RCC 7860 (cell line): ENCODE measurements at regions not wholly inside any gene's neighbourhood (a gene's known extent, or its start where the extent isn't known, plus 50 kb on each side); places are given as distances from the start of the nearest gene placed in this dataset.
"Not testable (repeated sequence)": the region's sequence is repeated elsewhere in the genome, so short reads cannot be mapped to it uniquely, and the experiment has no call there.

Source experiments
- DNase-seq: peaks from one replicate; pipeline ENCODE4 v3.0.0-alpha.2; 2015; ENCODE audit warnings: low spot score
- FAIRE-seq: peaks from 2 replicates; lab custom pipeline; 2012; peaks lifted over from hg19 to GRCh38; lab: Jason Lieb, UNC

GRCh38 chrX:122134291-122134690 lies 1049.8 kb upstream of the GRIA3 start:
- FAIRE-seq (no peak), DNase-seq (no peak)

DNA sequence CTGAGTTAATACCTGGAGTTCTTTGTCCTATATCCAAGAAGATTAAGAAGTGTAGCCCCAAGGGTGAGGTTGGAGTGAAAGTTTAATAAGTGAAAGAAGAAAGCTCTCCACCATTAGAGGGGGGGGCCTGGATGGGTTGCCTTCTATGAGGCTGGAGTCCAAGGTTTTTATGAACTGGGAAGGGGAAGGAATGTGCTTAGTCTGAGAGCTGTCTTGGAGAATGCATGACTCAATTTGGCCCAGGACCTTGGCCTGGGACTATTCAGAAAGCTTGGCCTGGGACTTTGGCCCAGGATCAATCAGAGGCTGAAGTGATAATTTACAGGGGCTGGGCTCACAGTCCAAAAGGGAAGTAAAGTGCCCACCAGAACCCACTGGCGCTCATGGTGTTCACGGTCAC lies 1049.0 kb upstream of the GRIA3 start:
- DNase-seq (no peak), FAIRE-seq (no peak)

GRCh38 chrX:122140219-122140618 lies 1043.9 kb upstream of the GRIA3 start:
- not testable (repeated sequence) for FAIRE-seq, DNase-seq

DNA sequence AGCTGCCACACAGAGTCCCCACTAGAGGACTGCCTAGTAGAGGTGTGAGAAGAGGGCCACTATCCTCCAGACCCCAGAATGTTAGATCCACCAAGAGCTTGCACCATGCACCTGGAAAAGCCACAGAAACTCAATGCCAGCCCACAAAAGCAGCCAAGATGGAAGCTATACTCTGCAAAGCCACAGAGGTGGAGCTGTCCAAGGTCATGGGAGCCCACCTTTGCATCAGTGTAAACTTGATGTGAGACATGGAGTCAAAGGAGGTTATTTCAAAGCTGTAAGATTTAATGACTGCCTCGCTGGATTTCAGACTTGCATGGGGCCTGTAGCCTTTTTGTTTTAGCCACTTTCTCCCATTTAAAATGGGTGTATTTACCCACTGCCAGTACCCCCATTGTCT lies 1030.1 kb upstream of the GRIA3 start:
- FAIRE-seq = no peak

GRCh38 chrX:122168241-122168640 lies 1015.8 kb upstream of the GRIA3 start:
- no peak for FAIRE-seq
- no peak for DNase-seq

More for the DNA sequence above, 1030.1 kb upstream of the GRIA3 start:
- DNase-seq = no peak

GRCh38 chrX:122184791-122185190 lies 999.3 kb upstream of the GRIA3 start:
- DNase-seq (no peak), FAIRE-seq (no peak)

DNA sequence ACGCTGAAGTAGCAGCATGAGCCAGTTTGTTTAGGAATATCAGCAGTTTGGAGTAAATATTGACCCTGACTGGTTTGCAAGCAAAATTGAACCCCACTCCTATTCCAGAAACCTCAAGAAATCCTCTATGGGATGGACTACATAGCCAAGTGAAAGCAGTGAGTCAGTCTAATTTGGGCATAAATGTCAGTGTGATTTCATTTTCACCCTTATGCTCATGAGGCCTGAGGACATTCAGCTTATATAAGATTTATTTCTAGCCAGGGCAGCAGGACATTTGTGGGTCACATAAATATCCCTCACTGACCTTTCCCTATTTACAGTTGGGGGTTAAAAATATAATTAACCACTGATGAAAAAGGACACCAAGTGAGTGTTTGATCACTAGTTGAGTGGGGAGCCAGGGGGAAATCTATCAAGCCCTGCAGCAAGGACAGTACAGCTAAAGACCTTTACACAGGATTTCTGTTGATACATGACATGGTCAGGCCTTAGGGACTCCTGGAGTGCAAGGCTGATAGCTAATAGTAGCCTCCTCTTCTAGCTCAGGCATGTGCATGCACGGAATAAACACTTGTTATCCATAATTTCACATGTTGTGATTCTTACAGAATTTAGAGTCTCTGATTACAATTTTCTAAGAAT lies 996.9 kb upstream of the GRIA3 start:
- FAIRE-seq (no peak), DNase-seq (no peak)

- FAIRE-seq = no peak
- no peak for DNase-seq
Observed at GRCh38 chrX:122188751-122189150, 995.3 kb upstream of the GRIA3 start.

DNA sequence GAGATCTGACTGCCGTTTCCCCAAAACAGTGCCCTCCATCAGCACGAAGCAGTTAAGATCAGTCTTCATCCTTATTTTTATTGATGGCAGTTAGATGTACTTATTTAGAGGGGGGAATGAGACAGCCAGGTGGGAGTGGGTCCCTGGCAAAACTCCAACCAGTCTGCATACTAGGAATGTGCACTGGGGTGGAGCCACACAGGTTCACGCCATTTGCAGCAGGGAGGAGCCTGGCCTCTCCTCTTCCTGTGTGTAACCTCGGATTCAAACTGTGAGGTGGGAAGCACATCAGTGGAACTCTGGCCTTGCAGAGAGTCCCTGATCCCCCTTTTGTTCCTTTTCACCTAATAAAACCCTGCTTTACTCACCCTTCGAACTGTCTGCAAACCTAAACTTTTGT lies 987.7 kb upstream of the GRIA3 start:
- DNase-seq (no peak), FAIRE-seq (no peak)

DNA sequence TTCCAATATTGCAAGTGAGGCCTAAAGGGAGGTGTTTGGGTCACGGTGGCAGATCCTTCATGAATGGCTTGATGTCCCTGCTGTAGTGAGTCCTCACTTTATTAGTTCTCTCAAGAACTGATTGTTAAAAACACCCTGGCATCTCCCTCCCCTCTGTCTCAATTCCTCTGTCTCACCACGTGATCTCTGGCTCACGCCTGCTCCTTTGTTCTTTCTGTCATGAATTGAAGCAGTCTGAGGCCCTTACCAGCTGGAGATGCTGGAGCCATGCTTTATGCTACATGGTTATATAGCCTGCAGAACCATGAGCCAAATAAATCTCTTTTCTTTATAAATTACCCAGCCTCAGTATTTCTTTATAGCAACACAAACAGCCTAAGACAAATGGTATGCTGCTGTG lies 980.7 kb upstream of the GRIA3 start:
- no peak for DNase-seq
- FAIRE-seq = no peak

DNA sequence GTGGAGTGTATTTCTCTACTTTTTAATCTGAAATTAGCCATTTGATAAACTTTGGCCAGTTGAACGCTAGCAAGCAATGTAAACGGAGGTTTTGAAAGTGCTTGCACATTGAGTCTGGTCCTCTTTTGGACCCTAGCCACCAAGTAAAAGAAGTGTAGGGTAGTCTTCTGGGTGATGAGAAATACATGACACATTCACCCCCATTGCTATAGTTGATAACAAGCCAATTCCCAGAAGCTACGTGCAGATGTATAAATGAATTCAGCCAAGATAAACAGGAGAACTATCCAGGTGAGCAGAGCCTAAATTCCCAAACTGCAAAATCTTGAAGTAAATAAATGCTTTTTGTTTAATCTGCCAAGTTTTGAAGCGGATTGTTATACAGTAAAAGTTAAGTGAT lies 965.4 kb upstream of the GRIA3 start:
- FAIRE-seq (no peak), DNase-seq (no peak)

- FAIRE-seq (no peak), DNase-seq (no peak)
Observed at GRCh38 chrX:122219226-122219625, 964.9 kb upstream of the GRIA3 start.

- DNase-seq (no peak), FAIRE-seq (no peak)
Observed at GRCh38 chrX:122219735-122220134, 964.3 kb upstream of the GRIA3 start.

DNA sequence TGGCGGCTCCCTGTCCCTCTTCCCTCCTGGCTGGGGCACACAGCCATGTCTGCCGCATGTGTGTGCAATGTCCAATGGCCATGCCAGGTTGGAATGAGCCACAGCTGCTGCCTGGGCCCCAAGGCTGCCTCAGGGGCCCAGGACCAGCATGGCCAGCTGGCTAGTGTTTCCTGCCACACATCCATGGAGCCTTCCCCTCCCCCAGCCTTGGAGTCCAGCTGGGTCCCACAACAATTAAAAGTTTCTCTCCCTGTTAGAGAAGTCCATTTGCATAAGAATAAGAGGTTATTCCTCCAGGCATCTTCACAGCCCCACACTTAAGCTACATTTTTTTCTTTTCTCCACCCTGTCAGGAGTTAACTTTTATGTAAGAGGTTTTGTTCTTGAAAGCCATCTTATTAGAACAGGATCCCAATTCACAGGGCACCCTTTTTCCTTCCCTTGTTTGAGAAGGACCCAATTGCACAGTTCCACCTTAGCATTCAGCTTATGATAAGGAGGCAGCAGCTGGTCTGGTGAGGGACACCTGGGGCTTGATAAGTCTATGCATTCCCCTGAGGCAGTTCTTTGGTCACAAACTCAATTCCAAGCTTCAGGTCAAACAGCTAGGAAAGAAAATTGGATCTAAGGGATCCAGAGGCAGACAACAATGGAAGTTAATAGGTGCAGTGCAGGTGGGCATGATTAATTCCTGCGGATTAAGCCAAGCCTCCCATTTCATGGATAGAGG lies 963.3 kb upstream of the GRIA3 start:
- FAIRE-seq (no peak), DNase-seq (no peak)

DNA sequence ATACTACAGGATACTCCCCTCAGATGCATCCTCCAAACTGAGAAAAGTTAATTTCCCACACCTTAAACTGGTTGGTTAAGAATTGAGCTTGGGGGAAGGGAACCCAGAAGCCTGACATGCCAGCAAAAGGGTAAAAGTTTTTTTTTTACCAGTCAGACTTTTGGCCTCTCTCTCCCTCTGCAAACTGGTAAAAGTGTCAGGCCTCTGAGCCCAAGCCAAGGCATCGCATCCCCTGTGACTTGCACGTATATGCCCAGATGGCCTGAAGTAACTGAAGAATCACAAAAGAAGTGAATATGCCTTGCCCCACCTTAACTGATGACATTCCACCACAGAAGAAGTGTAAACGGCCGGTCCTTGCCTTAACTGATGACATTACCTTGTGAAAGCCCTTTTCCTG lies 962.3 kb upstream of the GRIA3 start:
- DNase-seq, FAIRE-seq: not testable (repeated sequence)

DNA sequence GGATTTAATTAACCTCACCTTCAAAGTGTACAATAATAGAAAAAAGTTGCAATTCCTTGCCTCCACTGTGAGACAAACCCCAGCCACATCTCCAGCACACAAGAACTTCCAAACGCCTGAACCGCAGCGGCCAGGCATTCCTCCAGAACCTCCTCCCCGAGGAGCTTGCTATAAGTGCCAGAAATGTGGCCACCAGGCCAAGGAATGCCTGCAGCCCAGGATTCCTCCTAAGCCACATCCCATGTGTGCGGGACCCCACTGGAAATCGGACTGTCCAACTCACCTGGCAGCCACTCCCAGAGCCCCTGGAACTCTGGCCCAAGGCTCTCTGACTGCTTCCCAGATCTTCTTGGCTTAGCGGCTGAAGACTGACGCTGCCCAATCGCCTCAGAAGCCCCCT lies 959.9 kb upstream of the GRIA3 start:
- DNase-seq, FAIRE-seq: not testable (repeated sequence)

- DNase-seq = no peak
Observed at GRCh38 chrX:122238801-122239200, 945.3 kb upstream of the GRIA3 start.

GRCh38 chrX:122241959-122242358 lies 942.1 kb upstream of the GRIA3 start:
- no peak for FAIRE-seq

More at GRCh38 chrX:122238801-122239200, 945.3 kb upstream of the GRIA3 start:
- no peak for FAIRE-seq

GRCh38 chrX:122244080-122244479 lies 940.0 kb upstream of the GRIA3 start:
- FAIRE-seq (no peak), DNase-seq (no peak)

More at GRCh38 chrX:122241959-122242358, 942.1 kb upstream of the GRIA3 start:
- no peak for DNase-seq

- FAIRE-seq = no peak
- DNase-seq = no peak
Observed at GRCh38 chrX:122245175-122245574, 938.9 kb upstream of the GRIA3 start.

- DNase-seq = no peak
- FAIRE-seq = no peak
Observed at GRCh38 chrX:122245943-122246342, 938.1 kb upstream of the GRIA3 start.

GRCh38 chrX:122246937-122247336 lies 937.1 kb upstream of the GRIA3 start:
- DNase-seq (no peak), FAIRE-seq (no peak)
